CD4-positive, alpha-beta T cell treated with Interferon alpha-2 for 1 hour (primary cell): ENCODE measurements at regions not wholly inside any gene's neighbourhood (a gene's known extent, or its start where the extent isn't known, plus 50 kb on each side); places are given as distances from the start of the nearest gene placed in this dataset.

Source experiments
- DNase-seq, 2 donors: peaks; one replicate each; pipeline ENCODE4 v3.0.0-alpha.2; 2020 to 2022

DNA sequence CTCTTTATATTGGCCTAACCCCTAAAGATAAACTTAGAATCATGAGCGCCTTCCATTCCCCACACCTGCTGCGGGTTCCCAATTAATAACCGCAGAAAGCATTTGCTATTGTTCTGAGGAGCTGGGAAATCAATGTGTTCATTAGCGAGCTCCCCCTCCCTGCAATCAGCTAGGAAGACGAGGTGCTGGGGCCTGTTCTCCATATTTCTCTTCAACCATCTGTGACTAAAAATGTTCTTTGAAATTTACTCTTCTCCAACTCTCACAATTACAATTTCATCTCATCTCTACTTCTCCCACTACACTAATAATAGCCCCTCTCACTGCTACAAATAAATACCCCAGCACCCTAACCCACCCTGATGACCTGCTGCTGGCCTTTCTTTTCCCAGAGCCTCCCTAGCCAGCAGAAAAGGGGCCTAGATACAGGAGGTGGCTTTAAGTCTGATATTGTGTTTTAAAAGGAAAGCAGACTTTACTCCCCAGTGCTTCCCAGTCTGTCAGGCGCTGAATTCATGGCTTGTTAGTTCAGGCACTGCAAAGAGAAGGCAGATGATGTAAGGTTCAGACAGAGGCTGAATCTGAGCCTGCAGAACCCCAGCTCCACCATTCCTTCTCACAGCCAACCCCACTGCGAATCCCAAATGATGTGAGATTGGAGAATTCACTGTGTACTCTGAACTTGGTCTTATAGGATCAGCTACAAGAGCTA is 477.5 kb upstream of the DAB1 start:
- no peak for DNase-seq

GRCh38 chr1:57898531-57898930 is 474.7 kb upstream of the DAB1 start:
- DNase-seq, result no peak

DNA sequence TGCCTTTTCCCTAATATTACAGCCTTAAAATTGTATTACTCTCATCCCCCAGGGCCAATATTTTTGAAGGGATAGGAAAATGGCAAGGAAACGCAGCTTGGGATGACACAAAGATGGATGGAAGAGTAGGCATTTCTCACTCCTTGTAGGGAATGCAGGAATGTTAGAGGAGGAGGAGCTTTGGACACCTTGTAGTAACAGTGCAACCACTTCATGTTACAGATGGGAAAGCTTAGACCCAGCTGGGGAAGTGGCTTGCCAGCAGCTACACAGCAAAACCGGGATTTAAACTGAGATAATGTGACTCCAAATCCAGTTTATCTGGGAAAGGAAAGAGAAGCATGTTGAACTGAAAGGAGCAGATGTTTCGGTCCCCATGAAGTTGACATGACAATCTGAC is 473.7 kb upstream of the DAB1 start:
- DNase-seq, result no peak

DNA sequence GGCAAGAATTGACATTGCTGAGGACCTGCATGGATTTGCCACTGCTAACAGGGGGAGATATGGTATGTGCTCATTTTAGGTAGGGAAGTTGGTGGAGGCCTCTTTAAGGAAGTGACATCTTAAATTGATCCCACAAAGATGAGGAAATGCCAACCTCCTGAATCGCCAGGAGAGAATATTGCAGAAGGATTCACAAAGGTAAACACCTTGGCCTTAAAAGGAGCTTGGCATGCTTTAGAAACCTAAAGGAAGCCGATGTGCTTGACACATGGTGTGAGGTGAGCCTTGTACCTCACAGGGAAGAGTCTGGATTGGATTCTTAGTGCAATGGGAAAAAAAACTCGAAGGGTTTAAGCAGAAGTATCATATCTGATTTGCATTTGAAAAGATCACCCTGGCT is 470.5 kb upstream of the DAB1 start:
- no peak for DNase-seq

- no peak for DNase-seq
Measured at GRCh38 chr1:57889676-57890320, 465.9 kb upstream of the DAB1 start.

DNA sequence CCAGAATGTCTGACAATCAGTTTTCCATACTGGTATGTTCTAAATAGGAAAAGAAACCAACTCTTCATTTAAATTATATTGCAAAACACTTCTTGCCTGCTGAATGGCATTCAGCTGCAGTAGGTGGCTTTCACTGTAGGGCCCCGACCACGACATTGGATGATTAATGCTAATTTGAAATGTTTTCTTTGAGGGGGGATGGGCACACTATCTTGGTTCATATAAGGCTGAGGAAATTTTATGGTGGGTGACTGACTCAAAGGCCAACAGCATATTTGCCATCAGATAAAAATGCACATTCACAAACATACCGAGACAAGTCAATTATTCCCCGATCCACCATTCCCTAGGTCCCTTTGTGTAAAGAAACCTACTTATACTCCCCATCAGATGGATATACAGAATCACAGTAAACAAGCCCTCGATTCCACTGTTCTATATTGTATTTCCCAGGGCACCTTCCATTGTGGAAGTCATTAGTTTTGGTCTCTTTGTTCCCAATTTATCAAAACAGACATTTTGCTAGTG is 464.2 kb upstream of the DAB1 start:
- no peak for DNase-seq

- no peak for DNase-seq
Measured at GRCh38 chr1:57886376-57886775, 462.5 kb upstream of the DAB1 start.

DNA sequence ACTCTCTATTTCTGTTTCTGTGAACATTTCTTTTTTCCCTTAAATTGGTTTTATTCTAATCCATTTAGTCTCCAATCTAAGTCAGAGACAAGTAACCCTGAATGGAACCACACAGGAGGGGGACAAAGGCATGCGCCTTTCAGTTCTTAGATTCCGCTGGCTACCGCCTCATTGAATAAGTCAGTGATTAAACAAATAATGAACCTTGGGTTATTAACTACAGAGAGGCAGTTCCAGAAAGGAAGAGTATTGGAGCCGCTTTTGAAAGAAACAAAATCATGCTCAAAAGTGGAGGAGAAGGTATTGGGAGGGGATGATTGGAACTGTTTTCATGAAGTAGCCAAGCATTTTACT is 459.8 kb upstream of the DAB1 start:
- no peak for DNase-seq

DNA sequence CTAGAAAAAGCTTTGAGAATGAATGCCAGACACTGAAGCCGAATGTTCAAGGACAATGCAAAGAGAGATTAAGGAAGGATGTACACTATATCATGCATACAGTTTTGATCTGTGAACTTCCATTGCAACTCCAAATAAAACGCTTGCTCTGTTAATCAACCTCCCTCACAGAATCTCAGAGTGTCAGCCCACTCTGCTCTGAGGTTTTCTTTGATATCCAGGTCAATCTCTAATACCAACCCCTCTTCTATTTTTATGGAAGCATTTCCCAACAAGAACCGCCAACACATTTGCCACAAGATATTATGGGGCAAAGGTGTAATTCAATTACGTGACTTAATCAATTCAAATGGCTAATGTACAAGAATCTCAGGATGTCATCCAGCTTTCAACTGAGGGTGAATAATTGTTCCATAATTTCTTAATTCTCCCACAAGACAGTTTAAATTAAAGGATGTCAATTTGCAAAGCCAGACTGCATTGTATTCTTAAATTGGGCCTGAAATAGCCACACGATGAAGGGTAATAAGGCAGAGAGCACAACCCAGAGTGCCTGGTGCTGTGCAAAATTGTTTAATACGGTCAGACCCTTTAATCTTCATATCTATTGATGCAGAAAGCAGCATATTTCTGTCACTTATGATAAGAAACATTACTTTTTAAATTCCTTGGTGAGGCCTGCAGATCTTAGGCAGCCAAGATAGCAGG is 459.2 kb upstream of the DAB1 start:
- DNase-seq, result no peak

DNA sequence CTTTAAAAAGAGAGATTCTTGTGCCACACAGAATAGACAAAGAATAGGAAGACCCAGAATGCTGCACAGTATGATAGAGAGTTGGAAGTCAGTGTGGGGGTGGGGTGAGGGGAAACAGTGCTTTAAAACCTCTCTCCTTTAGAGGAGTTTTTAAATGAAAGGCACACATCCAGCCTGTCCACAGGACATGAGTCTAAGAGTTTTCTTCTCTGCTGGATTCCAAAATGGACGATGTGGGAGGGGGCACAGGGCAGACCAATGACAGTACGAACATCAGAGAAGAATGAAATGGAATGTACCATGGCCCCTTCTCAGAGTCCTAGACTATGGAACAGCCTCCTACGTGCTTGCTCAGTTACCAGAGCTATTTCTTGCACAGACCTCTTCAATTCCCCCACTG is 458.2 kb upstream of the DAB1 start:
- no peak for DNase-seq

DNA sequence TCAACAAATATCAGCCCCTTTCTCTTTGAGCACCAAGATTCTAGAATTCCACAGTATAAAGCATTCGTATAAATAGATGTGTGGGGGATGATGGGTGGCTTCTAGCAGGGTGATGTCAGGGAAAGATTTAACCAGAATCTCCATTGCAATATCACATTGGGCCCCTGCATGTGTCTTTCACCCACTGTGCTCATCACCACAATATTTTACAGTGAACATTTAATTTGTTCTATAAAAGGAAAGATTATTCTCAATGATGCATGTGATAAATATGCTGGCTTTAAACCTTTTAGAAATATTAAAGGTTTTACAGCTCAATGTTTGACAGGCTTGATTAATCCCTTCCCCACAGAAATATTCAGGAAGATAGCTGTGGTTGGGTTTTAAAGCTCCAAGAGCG is 457.8 kb upstream of the DAB1 start:
- no peak for DNase-seq

DNA sequence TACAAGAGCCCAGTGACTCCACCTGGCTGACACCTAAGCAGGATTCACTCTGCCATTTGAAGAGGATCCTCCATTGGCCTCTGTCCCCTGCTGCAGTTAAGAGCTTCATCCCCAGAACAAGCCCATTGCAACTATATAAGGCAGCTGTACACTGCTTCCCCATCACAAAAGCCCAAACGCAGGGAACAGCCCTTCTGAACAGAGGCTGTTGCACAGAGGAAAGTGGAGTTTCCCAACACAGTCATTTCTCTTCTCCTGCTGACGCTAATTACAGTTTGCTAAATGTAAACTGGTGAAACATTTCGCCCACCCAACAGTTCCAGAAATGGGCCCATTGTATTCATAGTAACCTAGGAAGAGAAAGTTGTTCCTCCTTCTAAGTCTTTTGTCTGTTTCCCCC is 455.8 kb upstream of the DAB1 start:
- no peak for DNase-seq

DNA sequence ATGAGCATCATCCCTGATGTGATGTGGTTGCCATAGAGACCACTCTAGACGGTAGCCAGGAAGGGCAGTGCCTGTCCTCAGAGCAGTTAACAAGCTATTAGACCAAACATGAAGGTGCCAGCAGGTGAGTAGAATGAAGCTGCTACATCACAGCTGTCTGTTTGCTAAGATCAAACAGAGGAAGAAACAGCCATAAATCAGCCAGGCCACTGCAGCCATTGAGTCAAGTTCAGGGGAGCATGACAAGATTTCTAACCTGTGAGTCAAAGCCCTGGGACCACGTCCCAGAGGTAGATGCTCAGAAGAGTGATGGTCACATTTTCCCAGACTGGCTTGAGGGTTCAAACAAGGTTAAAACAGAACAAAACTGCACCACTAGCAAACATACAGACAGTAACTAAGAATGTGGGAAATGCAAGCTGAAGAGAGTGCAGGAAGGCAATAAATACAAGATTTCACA is 450.6 kb upstream of the DAB1 start:
- DNase-seq, result no peak

DNA sequence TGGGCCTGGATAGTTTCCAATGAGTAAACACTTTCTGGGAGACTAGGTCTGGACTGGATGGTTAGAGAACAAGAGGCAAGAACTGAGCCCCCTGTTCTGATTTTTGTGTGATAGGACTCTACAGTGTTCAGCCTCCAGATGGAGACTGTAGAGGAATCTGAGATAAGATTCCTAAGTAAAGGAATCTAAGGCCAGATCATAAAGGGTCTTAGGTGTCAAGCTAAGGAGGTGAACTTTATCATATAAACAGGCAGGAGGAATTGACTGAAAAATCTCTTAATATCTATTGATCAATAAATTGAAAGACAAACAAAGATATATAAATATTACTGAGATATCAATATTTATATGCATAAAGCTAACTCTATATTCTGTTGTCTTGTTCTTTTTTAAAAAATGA is 449.1 kb upstream of the DAB1 start:
- no peak for DNase-seq

DNA sequence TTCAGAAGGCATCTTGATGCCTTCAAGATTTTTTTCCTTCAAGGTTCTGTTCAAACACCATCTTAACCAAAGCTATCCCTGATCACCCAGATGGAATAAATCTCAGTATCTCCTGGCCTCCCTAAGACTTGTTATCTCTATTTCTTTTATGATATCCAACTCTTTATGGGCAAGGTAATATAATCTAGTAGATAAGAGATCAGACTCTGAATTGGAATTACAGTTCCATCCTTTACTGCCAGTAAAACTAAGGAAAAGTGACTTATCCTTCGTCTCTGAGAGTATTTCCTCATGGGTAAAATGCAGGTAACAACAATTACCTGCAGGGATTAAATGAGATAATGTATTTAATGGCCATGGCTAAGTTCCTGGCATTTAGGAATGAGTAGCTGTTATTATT is 445.0 kb upstream of the DAB1 start:
- no peak for DNase-seq

GRCh38 chr1:57868239-57868638 is 444.4 kb upstream of the DAB1 start:
- no peak for DNase-seq

DNA sequence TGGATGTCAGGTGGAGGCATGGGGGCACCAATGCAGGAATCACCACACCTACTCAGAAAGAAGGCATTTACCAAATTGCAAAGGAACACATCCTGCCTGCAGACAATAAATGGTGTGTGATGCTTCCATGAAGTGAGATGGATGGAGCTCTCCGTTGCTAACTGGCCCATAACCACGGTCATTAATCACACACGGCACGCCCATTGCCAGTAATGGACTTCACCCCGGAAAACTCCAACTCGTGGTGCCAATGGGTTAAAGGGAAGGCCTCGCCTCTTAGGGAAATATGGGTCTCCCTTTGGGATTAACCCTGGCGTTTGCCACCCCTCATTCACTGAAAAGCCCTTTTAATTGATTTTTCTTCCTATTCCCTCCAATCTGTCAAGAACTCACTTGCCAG is 443.1 kb upstream of the DAB1 start:
- DNase-seq, result no peak

GRCh38 chr1:57860931-57861565 is 437.2 kb upstream of the DAB1 start:
- DNase-seq, result no peak

GRCh38 chr1:57860325-57860724 is 436.5 kb upstream of the DAB1 start:
- no peak for DNase-seq

GRCh38 chr1:57858740-57859139 is 434.9 kb upstream of the DAB1 start:
- DNase-seq, result no peak

DNA sequence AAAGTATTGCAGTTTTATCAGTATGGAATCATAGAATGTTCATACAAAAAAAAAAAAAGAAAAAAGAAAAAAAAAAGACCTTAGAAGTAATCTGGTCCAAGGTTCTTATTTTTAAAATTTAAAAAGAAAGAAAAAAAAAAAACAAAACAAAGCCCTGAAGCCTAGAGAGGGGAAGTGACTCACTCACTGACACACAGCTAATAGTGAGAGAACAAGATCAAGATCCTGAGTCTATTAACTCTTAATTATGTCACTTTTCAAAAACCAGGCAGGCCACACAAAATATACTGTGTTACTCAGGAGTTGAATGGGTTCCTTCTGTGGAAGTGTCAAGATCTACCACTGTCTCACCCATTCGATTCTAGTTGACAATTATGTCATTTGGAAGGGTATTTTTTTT is 433.9 kb upstream of the DAB1 start:
- no peak for DNase-seq

DNA sequence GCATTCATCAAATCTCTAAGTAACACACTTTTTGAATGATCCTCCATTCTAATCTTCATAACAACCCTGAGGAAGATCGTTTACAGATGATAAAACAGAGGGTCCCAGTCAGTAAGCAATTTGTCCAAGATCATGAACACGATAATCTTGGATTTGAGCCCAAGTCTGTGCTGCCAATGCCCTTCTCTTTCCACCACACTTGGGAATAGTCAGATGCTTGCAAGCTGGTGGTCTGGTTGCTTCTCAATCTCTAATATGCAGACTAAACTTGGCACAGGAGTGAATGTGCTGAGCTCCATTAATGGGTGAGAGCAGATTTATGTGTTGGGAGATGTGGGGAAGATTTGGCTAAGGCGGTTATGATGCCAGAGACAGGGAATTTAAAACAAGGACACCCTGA is 430.6 kb upstream of the DAB1 start:
- DNase-seq, result no peak

DNA sequence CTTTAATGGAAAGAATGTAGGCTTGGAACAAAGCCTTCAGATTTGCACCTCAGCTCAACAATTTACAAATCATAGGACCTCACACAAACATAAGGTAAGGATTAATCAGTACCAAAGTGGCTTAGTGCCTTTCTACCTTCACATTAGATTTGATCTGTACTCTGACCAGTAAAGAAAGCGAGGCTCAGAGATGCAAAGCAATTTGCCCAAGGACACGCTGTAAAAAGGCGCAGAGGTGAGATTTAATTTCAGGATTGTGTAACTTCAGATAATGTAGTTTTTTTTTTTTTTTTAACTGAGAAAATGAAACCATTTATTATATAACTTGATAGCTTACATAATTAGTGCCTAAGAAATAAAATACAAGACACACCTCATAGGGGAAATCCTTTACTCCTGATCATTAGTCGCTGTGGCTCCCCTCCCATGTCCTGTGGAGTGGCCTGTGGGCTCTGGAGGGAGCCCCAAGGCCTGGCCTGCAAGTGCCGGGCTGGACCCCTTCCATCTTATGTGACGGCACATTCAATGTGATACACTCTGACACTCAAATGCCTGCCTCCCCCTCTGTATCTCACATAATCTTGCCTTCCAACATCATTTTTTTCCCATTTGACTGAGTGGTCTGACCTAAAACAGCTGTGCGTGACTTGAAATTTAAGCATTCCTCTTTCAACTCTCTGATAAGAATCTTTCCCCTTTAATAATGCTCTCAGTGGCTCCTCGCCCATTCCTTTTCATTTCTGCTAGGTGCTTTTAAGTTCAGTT is 426.5 kb upstream of the DAB1 start:
- DNase-seq, result no peak
